OCI-LY1 (cell line): ENCODE measurements at regions not wholly inside any gene's neighbourhood (a gene's known extent, or its start where the extent isn't known, plus 50 kb on each side); places are given as distances from the start of the nearest gene placed in this dataset.

Experiments
- H2AFZ ChIP-seq: fragments of 200-600 bp; sonication (generic), shearing (Covaris generic); 2 replicates; pipeline ENCODE4 v1.6.0; 2014; ENCODE audit warnings: antibody characterized with exemption, mild to moderate bottlenecking, low read length
- H3F3A ChIP-seq: fragments of 200-600 bp; sonication (generic), shearing (Covaris generic); 2 replicates; pipeline ENCODE4 v1.6.0; 2014; ENCODE audit warnings: mild to moderate bottlenecking, antibody characterized with exemption, low read length, moderate library complexity; ENCODE audit not compliant: insufficient read depth
- H3K27ac ChIP-seq: fragments of 200-600 bp; sonication (generic); 2 replicates; pipeline ENCODE4 v1.5.1; 2014; ENCODE audit warnings: low read length, mixed run types, mild to moderate bottlenecking, low read depth; ENCODE audit not compliant: poor library complexity, severe bottlenecking
- H3K27me3 ChIP-seq: fragments of 200-600 bp; sonication (generic); 2 replicates; pipeline ENCODE4 v1.6.0; 2014; ENCODE audit warnings: antibody characterized with exemption, mild to moderate bottlenecking, low read length, moderate library complexity; ENCODE audit not compliant: insufficient read depth
- H3K36me3 ChIP-seq: fragments of 200-600 bp; sonication (generic); 2 replicates; pipeline ENCODE4 v1.6.1; 2014; ENCODE audit warnings: mild to moderate bottlenecking, antibody characterized with exemption, low read length, moderate library complexity, mixed read lengths; ENCODE audit not compliant: insufficient read depth
- H3K4me1 ChIP-seq: fragments of 200-600 bp; sonication (generic); 2 replicates; pipeline ENCODE4 v1.5.1; 2014; ENCODE audit warnings: mild to moderate bottlenecking, low read length, moderate library complexity; ENCODE audit not compliant: insufficient read depth, severe bottlenecking
- H3K4me2 ChIP-seq: fragments of 200-600 bp; sonication (generic), shearing (Covaris generic); 2 replicates; pipeline ENCODE4 v1.6.1; 2014; ENCODE audit warnings: low read length
- H3K4me3 ChIP-seq: fragments of 200-600 bp; sonication (generic); 2 replicates; pipeline ENCODE4 v1.5.1; 2014; ENCODE audit warnings: low read length, low read depth, mild to moderate bottlenecking, mixed read lengths; ENCODE audit not compliant: poor library complexity, severe bottlenecking
- H3K79me2 ChIP-seq: fragments of 200-600 bp; shearing (Covaris generic); 2 replicates; pipeline ENCODE4 v1.6.1; 2016; ENCODE audit warnings: mixed run types, low read length, mixed read lengths; ENCODE audit not compliant: insufficient read depth
- H3K9ac ChIP-seq: fragments of 200-600 bp; sonication (generic), shearing (Covaris generic); 2 replicates; pipeline ENCODE4 v1.6.1; 2014; ENCODE audit warnings: mild to moderate bottlenecking, low read length, mixed read lengths
- H3K9me2 ChIP-seq: fragments of 200-600 bp; sonication (generic), shearing (Covaris generic); 2 replicates; pipeline ENCODE4 v1.6.1; 2014; ENCODE audit warnings: low read depth, mild to moderate bottlenecking, low read length, mixed read lengths
- H3K9me3 ChIP-seq: fragments of 200-600 bp; shearing (Covaris generic); 2 replicates; pipeline ENCODE4 v1.6.1; 2014; ENCODE audit warnings: low read length, mixed read lengths
- H4K20me1 ChIP-seq: fragments of 200-600 bp; sonication (generic), shearing (Covaris generic); 2 replicates; pipeline ENCODE4 v1.6.0; 2016; ENCODE audit warnings: mild to moderate bottlenecking, low read length; ENCODE audit not compliant: insufficient read depth
- CTCF ChIP-seq: fragments of 200-600 bp; sonication (generic), shearing (Covaris generic); IDR thresholded peaks from 2 replicates; pipeline ENCODE4 v1.5.1; 2017; ENCODE audit warnings: mild to moderate bottlenecking, antibody characterized with exemption, low read length, moderate library complexity, mixed read lengths
- EZH2 ChIP-seq: fragments of 200-600 bp; sonication (generic), shearing (Covaris generic); IDR thresholded peaks from 2 replicates; pipeline ENCODE4 v1.8.0; 2017; ENCODE audit warnings: borderline replicate concordance, mixed run types, mild to moderate bottlenecking, antibody characterized with exemption, low read length, moderate library complexity, mixed read lengths

GRCh38 chr13:58744686-58745085, 1113.1 kb downstream of the PCDH17 start:
- Histone ChIP-seq H3K27ac (no peak overlapping the region), H3K27me3 (no peaks in the 10 kb centered on the region), H4K20me1 (no peaks in the 10 kb centered on the region), H3K36me3 (no peaks in the 10 kb centered on the region), H3K79me2 (no peaks in the 10 kb centered on the region), H3K9ac (no peak overlapping the region), H3K4me3 (no peak overlapping the region), H3K9me3 (no peaks in the 10 kb centered on the region), H3K4me1 (no peaks in the 10 kb centered on the region), H3K9me2 (no peaks in the 10 kb centered on the region), H3K4me2 (no peak overlapping the region), H2AFZ (no peak overlapping the region), H3F3A (no peaks in the 10 kb centered on the region)
- no peak for TF ChIP-seq CTCF
- no peak for TF ChIP-seq EZH2

- TF ChIP-seq EZH2 (no peak), CTCF (no peak)
- no peaks in the 10 kb centered on the region for H3K9me2 ChIP-seq
- no peaks in the 10 kb centered on the region for H4K20me1 ChIP-seq
- no peaks in the 10 kb centered on the region for H3F3A ChIP-seq
- H3K9me3 ChIP-seq, result no peaks in the 10 kb centered on the region
- no peak overlapping the region for H3K9ac ChIP-seq
- no peak overlapping the region for H3K27ac ChIP-seq
- no peaks in the 10 kb centered on the region for H3K27me3 ChIP-seq
- H3K4me3 ChIP-seq, result no peak overlapping the region
- H3K4me2 ChIP-seq, result no peak overlapping the region
- no peaks in the 10 kb centered on the region for H3K4me1 ChIP-seq
- no peak overlapping the region for H2AFZ ChIP-seq
- no peaks in the 10 kb centered on the region for H3K79me2 ChIP-seq
- no peaks in the 10 kb centered on the region for H3K36me3 ChIP-seq
Observed at GRCh38 chr13:58767566-58767965, 1136.0 kb downstream of the PCDH17 start.

GRCh38 chr13:58773280-58773859, 1141.8 kb downstream of the PCDH17 start:
- Histone ChIP-seq H3K36me3 (no peaks in the 10 kb centered on the region), H3K27me3 (no peaks in the 10 kb centered on the region), H4K20me1 (no peaks in the 10 kb centered on the region), H3F3A (no peaks in the 10 kb centered on the region), H3K79me2 (no peaks in the 10 kb centered on the region), H3K27ac (no peak overlapping the region), H3K4me2 (no peak overlapping the region), H3K4me3 (no peak overlapping the region), H2AFZ (no peak overlapping the region), H3K4me1 (no peaks in the 10 kb centered on the region), H3K9me3 (no peaks in the 10 kb centered on the region), H3K9me2 (no peaks in the 10 kb centered on the region), H3K9ac (no peak overlapping the region)
- no peak for TF ChIP-seq EZH2
- no peak for TF ChIP-seq CTCF
